Stimulated activated CD4-positive, alpha-beta T cell treated with anti-CD3 and anti-CD28 coated beads, Interleukin-4, amount 100 ng/mL, for 1 hour (primary cell): ENCODE measurements at regions not wholly inside any gene's neighbourhood (a gene's known extent, or its start where the extent isn't known, plus 50 kb on each side); places are given as distances from the start of the nearest gene placed in this dataset.

Experiments used
- DNase-seq: peaks from one replicate; pipeline ENCODE4 v3.0.0-alpha.2; 2020

DNA sequence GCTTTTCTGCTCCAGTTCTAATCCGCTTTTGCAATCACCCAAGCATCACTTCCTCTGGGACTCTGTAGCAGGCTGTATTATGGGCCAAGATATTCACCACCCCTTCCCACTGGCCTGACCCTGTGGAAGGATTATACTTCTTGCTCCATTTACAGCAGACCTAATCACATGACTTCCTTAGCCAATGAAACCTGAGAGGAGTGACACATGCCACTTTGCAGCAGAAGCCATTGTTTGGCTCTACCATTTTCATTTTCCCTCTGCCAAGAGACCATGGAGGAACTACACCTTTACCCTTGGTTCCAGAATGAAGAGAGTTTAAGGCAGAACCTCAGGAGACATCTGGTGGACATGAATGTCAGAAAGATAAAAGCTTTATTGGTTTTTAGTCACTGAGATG lies 134.9 kb upstream of the HSD17B12 start:
- DNase-seq: no peak

DNA sequence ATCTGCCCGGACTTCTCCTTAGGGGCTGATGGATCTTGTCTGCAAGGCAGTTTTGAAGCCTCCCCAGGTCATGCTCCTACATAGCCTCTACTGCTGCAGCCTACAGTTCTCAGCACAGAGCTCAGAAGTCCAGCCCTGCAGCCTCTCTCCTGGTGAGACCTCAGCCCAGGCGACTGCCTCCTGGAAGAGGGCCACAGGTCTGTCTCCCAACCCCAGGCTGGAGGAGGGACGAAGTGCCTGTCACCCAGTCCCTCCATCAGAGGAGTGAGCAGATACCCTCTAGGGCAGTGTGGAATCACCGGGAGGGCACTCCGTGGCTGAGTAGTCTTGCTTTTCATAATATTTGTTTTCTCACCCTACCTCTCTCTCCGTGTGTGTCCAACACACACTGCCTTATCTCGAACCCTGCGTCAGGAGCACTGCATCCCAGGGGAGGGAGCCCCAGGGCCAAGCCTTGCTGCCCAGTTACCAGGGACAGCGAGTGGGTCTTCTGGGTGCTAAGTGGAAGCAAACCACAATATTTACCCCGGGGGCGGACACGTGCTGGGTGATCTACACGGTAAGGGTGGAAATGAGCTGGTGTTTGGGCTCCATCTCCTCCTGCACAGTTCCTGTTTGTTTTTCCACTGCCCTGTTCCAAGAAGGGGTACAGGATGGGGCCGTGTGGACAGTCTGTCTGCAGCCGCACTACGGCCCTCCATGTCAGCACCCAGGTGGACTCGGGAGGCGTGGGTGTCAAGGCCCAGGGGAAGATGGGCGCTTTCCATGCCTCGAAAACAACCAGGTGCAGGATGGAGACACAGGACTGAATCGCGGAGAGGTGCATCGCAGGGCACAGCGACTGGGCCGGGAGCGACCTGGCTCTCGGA lies 133.7 kb upstream of the HSD17B12 start:
- DNase-seq: no peak

DNA sequence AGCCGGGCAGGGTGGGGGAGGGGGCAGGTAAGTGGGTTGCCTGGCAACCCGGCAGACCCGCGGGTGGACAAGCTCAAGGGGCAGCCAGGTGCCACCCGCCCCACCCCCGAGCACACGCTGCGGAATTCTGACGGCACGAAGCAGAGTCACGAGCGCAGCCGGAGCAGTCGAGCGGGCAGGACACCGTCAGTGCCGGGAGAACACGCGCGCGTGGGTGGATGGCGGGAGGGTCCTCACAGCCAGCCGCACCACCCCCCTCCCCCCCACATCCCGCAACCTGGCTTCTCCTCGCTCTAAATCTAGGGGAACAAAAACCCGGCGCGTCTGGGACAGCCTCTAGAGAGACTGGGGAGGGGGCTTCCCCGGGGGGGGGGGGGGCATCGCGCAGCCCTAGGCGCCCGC lies 133.1 kb upstream of the HSD17B12 start:
- no peak for DNase-seq

DNA sequence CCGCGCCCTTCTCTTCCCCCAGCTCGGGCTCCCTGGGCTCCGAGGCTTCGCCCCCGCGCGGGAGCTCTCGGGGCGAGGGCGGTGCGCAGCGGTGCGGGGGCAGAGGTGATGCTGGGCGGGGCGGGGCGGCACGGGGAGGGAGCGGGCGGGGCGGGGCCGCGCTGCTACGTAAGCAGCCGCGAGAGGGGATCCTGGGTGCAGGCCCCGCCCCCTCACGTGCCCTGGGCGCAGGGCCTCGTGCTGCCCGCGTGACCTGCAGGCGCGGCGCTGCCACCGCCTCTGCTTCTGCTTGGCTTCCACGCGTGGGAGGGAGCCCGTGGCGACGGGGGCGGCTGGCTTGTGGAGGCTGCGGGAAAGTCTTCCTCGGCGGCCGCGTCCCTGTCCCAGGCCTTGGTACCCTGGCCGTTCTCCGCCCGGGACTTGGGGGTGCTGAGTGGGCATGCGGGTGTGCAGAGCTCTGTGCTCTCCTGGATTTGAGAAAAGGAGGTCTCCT lies 132.6 kb upstream of the HSD17B12 start:
- peak; percentile 16 for DNase-seq

DNA sequence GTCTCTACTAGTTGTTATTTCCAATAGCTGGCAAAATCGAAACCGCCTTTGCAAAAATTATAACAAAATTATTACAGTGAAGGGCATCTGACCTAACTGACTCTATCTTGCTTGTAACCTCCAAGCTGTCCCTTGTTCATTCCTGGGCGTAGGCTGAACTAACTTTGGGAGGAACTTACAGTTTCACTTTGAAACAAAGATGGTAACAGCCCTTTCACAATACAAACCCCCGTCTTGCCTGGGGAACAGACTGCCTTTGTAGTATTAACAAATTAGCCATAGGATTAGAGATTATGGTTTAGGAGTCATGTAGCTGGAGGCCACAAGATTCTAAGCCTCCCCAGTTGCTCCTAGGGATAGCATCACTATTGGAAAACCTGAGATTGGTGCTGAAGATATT lies 131.6 kb upstream of the HSD17B12 start:
- no peak for DNase-seq

DNA sequence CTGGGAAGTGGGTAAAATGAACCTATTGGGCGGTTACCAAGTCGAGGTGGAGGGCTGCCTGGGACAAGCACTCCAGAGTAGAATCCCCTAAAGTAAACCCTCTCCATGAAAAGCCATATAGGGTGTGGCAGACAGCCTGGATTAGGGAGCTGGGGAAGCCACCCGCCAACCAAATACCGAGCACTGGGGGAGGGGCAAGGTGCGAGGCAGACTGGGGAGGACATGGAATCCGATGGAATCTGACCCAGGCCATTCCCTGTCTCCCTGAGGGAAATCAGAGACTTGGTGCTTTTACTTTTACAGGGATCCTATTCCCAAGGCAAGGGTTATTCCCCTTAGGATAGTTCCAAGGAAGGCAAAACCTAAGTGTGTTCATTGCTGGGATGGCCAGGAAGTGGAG lies 130.9 kb upstream of the HSD17B12 start:
- DNase-seq: no peak

DNA sequence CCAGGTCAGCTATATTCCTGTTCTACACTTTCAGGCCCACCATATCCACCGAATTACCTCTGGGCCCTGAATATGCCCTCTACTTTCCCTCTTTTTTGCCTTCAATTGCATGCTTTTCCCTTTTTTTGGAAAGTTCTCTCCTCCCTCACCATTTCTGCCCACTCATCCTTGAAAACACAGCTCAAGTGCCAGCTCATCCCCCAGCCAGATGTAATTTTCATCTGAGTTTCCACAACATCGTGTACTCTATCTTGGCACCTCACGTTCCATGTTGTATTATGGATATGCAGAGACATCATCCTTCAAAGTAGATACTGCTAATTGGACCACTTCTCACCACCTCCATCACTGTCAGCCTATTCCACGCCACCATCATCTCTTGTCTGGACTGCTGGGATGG lies 129.8 kb upstream of the HSD17B12 start:
- no peak for DNase-seq

DNA sequence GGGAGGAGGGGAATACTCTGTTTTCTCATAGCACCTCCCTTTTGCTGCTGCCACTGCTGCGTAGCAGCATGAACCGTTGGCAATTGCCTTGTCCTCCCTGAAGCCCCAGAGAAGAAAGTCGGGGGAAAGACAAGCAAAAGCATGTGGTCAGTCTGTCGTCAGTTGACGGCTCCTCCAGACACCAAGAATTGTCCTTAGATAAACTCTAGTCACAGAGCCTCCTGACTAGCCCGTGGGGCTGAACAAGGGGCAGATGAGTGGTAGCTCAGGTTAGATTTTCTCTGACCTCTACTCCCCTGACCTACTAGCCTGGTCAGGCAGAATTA lies 126.4 kb upstream of the HSD17B12 start:
- no peak for DNase-seq

DNA sequence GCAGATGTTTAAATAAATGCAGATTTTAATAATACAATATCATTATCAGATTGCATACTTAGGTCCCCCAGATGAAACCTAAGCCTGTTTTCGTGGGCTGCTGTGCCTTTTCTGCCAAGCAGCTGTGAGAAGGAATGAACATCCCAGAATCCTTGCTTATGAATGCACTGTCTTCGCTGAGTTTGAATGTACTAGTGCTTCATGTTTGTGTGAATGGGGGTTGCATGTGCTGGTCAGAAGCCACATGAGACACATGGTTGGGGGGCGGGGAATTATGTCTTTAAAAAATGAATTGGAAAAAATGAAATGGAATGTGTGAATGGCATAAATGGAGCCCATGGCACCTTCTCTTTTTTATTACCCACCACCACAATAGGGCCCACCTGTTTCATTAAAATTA lies 125.4 kb upstream of the HSD17B12 start:
- no peak for DNase-seq

DNA sequence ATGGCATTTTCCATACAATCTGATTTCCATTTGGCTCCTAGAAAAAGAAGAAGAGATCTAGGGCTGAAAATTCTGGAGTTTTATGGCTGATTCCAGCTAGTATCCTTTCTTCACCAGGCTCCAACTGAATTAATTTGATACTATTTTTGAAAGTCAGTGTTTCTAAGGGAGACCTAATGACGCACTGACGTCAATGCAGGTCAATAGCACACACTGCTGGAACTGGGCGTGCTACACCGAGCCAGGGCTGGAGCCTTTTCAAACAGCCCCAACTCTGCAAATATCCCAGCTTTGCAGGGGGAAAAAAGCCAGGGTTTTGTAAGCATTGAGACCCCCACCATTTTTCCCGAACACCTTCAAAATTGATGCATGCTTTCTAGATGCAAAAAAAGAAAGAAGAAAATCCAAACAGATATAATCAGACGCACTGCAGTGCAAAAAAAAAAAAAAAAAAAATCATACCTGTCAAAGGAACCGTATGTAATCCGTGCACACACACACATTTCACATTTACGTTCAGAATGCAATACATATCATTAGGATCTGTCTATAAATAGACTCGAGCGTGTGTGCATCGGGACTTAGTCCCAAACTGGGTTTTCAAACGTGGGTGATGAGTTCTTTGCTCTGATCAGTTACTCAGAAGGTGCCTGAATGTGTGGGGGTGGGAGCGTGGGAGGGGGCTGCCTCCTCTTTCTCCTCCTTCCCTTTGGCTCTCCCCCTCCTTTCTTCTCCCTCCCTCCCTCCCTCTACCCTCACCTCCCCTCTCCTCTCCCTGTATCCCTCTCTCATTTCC lies 124.5 kb upstream of the HSD17B12 start:
- no peak for DNase-seq

DNA sequence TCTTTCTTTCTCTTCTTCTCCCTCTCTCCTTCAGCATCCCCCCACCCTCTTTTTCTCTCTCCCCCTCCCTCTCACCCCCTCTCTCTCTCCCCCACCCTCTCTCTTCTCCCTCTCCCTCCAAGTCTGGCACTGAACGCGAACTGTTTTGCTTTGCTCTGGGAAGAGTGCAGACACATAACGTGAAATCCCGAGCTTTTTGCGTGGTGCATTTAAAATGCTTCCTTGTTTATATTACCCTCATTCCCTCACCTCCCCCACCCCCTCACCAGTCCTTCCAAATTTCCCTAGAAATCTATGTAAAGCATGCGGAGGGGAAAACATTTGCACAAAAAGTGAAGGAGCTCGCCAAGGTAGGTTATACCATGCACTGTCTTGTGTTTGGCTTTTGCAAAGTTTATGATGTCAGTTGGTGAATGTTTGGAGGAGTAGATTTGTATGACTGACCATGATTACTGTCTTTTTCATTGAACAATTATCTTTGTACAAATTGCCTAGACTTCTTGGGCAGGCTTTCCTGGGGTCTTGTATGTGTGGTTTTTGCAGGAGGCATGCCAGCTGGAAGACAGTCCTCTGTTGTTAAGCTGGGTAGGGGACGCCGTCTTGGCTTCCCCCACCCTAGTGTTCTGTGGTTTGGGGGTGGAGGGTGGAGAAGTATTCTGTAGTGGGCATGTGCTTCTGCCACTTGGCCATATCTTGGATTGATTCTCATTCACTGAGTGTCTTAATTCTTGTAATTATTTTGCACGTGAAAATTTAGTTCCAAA lies 123.7 kb upstream of the HSD17B12 start:
- DNase-seq: no peak

DNA sequence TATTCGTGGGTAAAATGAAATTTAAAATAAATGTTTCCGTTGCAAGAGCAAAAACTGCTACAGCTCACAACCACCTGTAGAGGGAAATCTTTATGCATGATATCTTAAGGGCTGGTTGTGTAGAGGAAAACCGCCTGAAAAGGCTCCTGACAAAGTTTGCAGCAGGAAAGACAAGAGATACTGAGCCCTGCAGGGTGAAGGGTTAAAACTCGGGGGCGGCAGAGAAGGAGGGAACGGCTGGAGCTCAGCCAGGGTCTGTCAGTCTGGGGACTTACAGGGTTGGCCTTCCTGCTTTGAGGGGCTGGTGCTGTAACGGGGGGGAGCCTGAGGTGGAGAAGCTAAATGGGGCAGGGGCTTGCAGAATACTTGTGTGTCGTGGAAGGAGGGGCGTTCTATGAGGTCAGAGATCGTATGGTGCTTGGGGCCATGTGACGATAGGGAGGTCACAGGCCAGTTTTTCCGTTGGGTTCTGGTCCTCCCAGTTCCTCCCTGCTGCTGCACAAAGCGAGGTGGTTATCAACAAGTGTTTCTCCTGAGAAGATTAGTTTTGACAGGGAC lies 122.9 kb upstream of the HSD17B12 start:
- DNase-seq: no peak

DNA sequence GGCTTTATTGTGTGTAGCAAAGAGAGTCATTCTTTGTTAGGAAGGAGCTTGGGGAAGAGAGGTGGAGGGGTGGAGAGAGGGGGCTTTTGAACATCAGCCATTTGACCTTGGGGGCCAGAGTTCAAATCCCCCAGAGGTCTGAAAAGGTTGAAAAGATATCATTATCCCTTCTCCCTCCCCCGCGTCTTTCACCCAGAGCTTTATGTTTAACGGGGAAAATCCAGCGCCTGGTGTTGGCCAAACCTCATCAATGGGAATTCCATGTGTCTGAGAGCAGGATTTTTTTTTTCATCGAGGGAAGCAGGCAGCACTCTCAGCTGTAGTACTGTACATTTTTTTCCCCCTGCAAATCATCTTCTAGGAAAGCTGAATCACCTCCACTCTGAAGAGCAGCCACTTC lies 122.4 kb upstream of the HSD17B12 start:
- DNase-seq: no peak

DNA sequence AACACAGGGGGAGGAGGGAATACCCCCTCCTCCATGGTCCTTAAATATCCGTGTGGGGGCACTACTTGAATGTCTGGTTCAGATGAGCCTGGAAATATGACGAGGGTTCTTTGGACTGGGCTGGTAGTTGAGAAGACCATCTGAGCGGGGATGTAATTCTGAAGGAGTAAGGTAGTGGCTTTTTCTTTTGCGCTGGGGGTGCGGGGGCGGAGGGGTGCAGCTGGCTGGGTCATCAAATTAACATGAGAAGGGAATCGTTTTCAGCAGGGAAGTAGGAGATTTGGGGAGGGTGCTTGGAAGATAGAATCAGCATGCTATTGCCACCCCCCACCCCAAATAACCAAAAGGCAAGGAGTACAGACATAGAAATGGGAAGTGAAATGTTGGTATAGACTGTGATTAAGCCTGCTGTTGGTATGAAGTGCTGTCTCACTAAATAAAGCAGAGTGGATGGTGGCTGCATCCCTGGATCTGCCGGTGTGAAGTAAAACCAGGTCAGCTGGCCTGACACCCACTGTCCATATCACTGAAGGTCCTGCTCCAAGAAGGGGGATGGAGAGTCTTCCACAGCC lies 121.9 kb upstream of the HSD17B12 start:
- no peak for DNase-seq

DNA sequence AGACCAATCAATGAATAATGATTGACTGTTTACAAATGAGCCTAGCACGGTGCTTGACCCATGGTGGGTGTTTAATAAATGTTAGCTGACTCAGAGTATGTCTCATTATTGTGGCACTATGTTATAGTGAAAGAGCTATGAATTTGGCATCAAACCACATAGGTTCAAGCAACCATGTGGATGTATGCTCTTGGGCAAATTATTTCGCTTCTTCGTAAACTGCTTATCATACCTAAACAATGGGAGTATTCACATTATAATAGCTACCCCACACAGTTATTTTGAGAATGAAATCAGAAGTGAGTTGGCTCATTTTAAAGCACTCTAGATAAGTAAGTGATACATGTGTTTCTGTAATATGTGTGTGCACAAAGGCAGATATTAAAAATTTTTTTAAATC lies 118.7 kb upstream of the HSD17B12 start:
- no peak for DNase-seq

DNA sequence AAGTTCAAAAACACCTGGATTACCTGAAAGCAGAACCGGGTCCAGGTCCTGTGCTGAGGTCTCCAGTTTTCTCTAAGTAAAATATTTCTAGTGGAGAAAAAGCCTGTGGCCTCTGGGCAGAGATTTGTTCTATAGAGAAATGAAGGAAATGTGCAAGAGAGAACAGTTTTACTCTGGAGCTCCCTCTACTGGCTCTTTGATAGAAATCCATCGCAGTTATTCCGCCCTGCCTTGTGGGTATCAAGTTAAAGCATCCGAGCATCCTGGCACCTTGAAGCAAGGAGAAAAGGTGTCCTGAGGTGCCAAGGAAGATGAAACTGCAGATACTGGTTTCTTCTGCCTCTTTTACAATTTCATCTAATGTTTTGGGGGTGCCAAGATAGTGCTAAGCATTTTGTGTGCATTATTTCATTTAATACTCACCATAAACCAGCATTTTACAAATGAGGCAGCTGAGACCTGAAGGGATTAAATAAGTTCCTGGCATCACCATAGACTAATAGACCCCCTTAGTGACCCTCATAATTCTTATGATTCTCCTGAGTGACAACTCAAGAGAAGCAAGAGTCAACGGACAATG lies 113.1 kb upstream of the HSD17B12 start:
- no peak for DNase-seq

DNA sequence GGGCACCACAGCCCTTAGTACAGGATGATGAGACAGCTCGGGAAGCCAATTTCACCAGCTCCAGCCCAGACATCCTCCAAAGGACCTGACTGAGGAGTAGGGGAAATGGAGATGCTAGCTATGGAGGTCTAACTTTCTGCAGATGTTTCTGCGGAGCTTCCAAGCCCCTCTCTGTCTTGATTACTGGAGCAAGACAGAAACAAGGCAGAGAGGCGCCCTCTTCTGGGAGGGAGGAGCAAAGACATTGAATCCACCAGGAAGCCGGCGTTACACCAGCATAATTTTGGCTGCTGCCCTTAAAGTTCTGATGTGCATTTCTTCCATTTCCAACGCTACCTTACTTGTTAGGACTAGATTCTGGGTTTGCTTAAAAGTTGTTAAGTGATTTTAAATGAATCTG lies 107.3 kb upstream of the HSD17B12 start:
- no peak for DNase-seq

DNA sequence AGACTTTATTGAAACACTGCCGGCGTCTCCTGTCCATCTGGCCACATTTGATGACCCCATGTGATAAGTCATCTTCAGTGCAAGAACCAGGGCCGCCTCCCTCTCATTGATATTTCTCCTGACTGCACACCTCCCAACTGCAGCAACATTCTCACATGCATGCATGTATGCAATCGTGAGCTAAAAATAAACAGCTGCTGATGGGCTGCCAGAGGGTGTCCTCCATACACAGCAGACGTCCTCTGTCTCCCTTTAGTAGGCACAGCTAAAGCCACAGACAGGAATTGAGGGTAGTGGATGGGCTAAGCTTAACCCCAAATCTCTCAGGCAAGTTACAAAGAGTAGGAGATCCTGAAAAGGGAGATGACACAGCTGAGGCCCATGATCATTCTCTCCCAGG lies 106.7 kb upstream of the HSD17B12 start:
- DNase-seq: no peak

DNA sequence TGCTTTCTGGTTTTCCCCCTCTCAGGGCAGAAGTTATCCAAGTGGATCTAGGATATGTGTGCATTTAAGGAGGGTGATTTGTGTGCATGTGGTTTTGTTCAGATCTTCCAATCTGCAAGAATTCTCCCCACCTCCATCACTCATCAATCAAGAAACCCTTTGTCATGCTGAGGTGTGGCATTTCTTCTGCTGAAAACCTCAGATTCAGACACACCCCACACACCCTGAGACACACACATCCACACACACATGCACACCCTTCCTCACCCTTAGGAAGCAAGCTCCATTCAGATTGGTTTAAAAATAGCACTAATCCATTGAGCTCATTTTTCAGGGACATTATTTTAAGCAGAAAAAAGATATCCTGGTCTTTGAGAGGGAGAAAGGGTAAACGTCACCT lies 106.1 kb upstream of the HSD17B12 start:
- DNase-seq: no peak

DNA sequence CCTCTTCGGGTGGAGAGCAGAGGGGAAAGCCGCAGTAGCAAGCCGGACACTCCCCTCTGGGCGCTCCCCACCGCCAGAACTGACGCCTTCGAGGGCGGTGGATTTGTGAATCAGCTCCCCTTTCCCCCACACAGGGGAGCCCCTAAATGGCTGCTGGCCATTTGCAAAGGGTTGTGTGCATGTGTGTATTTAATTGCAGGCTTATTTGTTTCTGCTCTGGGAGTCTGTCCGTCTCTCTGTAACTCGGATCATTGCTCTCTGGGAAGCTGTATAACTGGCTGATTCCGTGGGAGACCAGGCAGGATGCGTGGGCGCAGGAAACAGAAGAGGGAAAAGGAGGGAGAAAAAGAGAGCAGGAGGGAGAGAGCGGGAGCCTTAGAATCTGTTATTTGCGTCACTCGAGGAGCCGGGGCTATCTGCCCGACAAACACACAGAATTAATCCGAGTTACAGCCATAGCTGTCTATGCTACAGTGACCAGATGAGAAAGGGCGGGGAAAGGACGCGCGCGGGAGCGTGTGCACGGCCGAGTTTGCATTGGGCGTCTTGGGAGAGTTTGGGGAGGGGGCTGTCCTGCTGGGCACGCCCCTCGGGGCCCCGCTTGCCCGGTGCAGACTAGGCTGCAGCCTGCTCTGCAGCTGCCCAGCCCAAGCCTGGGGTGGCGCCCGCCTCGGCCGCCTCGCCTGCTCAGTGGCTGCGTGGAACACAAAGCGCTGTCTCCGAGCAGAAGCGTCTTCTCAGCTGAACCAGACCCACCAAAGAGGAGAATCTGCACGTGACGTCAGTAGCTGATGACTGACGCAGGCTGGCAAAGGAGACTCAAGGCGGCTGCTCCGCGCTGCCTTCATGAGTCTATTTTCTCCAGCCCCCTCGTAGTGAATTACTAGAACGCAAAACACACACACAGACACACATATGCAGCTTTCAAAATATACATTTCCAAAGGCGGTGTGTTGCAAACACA lies 105.3 kb upstream of the HSD17B12 start:
- DNase-seq: no peak

DNA sequence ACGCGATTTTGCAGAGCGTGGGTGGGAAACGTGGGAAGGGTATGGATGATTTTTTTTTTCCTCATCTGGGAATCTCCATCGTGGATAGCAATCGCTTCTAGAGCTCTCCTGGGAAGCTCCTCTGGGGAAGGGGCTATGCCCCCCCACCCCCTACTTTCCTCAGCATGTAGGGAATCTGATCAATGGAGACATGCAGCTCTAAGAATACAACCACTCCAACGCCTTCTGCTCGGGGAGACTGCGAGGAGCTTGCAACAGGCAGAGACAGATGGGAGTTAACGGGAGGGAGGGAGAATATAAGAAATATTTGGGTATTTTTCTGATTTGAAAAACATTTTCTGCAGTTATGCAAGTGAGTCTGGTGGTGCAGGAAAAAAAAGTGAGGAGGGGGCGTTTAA lies 104.6 kb upstream of the HSD17B12 start:
- no peak for DNase-seq
